GM21360 (cell line): ENCODE measurements at regions not wholly inside any gene's neighbourhood (a gene's known extent, or its start where the extent isn't known, plus 50 kb on each side); places are given as distances from the start of the nearest gene placed in this dataset.

Experiments used
- ATAC-seq: cut with Tn5 transposase; IDR thresholded peaks from one replicate; pipeline ENCODE4 v1.9.1; 2021; ENCODE audit warnings: mild to moderate bottlenecking, moderate library complexity; ENCODE audit not compliant: unreplicated experiment

DNA sequence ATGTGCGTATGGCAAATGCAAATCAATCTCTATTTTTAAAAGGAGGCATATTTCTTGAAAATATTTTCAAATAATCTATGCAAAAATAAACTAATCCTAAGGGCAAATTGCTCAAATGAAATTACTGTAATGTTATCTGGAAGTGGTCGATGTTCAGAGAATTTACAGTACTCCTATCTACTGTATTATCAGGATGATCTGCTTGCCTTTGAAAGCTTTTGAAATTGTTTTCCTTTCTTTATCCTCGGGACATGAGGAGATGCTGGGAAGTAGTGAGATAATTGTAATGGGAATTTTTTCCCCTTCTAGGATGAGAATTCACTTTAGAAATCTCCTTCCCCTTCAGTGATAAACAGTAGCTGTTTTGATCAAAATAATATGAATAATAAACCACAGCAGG is 577.2 kb upstream of the MIR17HG start:
- ATAC-seq = no peak

DNA sequence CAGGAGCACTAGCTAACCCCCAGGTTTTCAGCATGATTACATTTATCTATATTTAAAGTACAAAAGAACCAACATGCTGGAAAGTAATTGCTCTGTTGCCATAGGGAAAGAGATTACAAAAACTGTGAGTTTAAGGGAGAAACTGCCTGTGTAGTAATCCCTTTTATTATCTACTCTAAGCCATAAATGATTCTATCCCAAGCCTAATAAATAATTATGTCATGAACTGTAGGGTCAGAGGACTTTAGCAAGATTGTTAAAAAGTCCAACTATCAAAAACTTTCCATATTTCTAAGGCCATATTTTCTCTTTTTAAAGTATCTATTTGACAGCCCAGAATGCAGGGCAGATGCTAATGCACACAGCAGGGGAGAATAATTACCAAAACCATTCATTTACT is 573.8 kb upstream of the MIR17HG start:
- ATAC-seq = no peak

DNA sequence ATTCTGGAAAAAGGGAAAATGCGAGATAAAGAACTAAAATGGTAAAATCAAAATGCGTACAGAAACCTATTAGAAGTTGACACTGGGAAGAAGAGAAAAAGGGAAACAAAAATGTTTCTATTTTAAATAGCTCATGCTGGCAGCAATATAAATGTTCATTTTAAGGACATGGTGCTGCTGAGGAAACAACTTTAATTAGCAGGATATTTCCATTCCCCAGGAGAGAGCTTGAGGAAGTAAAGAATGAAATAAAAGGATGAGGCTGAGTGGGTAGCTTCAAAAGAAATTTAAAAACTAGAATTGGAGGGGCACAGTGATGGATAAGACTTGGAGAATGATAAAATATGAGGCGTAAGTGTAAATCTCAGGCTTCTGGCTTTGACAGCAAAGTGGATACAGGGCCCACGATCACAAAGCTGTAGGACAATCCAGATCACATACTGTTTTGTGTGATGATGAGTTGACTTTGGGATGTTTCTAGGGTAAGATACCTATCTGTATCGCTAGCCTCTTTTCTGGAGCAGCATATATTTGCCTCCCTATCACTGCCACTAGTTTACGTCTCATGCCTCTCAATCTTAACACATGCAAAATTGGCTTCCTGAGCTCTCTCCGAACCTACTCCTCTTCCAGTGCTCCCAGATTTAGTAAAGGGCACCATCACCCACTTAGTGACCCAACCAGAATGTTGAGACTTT is 571.3 kb upstream of the MIR17HG start:
- ATAC-seq = no peak

DNA sequence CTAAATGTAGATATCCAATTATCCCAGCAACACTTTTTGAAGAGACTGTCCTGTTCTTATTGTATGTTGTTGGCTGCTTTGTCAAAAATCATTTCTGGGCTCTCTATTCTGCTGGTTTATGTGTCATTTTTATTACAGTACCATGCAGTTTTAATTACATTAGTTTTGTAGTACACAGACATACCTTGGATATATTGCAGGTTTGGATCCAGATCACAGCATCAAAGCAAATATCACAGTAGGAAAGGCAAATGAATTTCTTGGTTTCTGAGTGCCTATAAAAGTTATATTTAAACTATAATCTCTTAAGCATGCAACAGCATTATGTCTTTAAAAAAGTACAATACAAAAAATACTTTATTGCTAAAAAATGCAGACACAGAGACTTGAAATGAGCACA is 564.2 kb upstream of the MIR17HG start:
- ATAC-seq = no peak

DNA sequence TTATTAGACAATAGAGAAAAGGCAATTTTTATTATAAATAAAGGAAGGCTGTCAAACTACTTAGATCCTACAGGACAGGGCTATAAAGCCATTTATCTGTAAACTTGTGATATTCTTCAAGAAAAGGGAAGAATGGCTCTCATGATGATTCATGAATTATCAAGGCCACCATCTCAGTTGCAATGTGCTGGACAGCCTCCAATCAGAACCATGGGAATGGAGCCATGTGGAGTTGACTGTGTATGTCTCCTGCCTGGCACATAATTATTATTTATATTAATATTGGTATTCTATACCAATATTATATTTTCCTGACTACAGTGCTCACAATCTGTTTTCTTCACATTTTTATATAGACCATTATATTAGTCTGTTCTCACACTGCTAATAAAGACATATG is 560.5 kb upstream of the MIR17HG start:
- ATAC-seq = no peak

DNA sequence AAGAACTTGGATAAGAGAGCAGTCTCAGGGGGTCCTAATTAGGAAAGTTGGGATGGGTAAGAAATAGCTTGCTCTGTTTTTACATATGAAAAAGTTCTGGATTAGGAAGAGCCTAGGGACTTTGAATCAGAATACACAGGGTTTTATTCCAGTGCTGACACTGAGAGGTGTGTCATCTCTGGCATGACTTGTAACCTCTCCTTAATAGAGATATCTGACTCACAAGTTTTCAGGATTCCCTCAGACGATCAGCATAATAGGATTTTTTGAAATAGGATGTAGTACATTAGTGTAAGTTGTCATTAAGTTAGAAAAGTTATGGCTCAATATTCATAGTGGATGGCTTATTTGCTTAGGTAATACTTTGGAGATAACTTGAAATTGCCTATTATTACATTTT is 555.2 kb upstream of the MIR17HG start:
- no peak for ATAC-seq

DNA sequence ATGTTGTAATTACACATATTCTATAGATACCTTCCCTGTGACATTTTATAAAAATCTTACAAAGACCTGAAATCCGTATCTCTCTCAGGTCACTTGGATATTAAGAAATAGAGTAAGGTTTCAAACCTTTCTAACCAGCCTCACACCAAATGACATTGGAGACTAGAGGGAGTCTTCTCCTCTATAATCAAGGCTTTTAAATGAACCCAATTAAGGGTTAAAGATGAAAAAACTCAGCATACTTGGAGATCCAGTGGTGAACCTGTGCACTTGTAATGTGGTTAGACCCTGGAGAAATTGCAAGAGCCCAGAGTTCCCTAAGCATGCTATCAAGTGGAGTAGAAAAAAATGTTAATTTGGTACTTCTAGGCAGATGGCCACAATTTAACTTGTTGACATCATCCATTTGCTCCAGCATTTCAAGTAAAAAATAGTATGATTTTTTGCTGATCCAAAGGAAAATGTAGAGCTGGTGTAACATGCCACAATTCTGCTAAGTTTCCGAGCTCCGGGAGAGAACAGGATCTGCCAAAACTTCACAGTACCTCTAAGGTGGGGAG is 554.1 kb upstream of the MIR17HG start:
- no peak for ATAC-seq

DNA sequence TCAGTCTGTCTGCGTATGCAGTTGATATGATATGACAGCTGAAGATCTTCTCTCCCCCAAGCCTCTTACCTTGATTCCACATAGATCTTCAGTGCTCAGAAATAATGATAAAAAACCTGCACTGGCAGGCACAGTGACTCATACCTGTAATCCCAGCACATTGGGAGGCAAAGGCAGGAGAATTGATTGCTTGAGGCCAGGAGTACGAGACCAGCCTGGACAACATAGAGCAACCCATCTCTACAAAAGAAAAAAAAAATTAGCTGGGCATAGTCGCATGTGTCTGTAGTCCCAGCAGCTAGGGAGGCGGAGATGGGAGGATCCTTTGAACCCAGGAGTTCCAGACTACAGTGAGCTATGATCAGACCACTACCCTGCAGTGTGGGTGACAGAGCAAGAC is 551.0 kb upstream of the MIR17HG start:
- no peak for ATAC-seq

DNA sequence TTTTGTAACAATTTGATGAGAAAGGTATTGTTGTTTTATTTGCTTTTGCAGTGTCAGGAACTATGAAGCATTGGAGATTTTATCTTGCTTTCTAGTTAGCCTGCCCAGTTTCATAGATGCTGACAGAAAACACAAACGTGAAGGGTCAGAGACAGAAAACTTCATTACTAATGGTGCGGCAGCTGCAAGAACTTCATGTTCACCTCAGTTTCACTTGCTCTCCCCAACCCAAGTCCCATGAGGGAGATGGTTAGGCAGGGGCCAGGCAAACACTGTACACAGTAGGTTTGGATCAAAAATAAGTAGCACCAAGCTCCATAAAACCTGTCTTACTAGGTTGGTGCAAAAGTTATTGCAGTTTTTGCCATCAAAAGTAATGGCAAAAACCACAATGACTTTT is 550.2 kb upstream of the MIR17HG start:
- ATAC-seq = no peak

DNA sequence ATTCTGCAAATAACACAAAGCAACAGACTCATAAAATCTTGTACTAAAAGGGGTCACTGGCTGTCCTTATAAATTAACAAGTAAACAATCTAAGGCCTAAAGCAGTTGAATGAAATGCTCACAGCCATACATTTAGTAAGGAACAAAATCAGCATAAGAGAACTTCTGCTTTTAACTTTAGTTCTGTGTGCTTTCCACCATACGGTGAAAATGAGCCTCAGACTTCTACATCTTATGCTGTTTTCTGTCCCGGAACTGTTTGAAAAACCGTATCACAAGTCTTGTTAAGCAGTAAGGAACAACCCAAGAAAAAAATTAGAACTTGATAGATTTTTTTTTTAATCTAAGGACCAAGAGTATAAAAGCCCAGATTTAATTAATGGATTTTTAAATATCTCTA is 549.1 kb upstream of the MIR17HG start:
- no peak for ATAC-seq

DNA sequence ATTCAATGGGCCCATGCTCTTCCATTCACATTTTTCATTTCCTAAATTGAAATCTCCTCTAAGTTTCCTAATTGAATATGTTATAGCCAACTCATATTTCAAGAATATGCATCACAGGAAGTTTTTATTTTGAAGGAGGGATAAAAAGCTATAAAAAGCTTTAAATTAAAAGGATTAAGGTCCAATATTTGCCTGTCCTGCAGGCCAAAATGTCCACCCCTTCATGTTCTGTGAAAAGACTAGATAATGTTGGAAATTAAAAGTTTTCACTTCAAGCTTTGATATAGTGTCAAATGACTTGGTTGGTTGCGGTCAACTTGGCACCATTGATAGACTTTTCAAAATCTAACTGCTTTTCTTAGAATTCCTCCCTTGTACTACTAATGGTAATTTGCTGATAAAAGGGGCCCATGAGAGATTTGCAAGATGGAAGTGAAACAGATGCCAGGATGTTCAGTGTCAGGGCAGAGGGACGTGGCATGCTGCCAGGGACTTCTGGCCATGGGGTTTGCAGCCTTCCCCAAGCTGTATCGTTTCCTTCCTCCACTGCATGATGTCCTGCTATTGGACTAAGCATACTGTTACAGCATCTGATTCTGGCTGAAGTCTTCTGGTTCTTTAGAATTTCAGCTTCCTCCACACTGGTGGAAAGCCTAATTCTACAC is 547.3 kb upstream of the MIR17HG start:
- no peak for ATAC-seq

DNA sequence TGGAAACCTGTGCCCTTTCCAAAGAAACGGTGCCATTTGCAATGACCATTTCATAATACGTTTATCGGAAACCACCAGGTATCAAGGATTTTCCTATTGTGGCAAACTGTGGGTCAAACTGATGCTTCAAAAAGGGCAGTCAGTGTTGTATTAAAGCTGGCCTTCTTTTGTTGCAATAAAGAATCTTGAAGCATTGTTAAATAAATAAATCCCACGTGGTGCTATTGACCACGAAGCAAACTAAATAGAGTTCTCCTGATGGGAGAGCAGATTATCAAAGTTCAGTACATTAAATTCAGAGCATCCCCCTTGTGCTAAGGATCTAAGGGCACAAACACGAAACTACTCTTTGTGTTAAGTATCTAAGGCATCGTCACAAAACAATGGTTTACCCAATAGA is 545.9 kb upstream of the MIR17HG start:
- ATAC-seq = no peak

DNA sequence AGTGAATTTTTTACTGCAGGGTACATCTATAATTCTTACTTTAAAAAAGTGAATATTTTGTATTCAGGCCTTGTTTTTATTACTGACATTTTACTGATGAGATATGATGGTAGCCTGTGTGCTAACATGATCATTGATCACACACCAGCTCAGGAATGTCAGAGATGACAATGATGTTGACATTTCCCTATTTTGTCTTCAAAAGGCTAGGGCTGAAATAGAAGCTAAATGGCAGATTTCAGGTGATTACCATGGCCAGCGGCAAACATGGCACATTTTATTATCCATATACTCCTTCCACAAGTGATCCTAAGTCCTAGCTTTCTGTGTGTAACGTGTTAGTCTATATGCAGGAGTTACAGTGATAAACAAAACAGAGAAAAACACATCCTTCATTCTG is 544.3 kb upstream of the MIR17HG start:
- no peak for ATAC-seq

DNA sequence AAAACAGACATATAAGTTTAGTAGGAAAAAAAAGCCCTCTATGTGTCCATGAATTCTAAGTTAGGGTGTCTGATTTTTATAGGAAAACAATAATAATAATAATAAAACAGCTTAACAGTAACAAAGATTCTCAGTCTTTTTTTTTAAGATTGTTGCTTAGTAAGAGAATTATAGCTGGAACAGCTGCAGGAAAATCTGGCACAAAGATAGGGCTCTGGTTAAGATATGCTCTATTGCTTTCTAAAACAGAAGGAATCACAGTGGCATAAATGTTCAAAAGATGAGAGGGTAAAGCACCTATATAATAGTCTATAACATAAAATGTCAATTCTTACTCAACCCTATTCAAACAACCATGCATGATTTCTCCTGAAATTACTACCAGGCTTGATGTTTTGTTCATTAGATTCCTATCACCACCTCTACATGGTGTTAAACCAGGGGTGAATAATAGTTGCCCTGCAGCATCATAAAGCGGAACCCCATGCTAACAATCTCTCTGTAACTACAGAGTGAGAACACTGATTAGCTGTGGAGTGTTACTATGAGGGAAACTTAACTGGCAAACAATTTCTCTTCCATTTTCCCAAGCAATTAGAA is 541.4 kb upstream of the MIR17HG start:
- ATAC-seq = no peak

DNA sequence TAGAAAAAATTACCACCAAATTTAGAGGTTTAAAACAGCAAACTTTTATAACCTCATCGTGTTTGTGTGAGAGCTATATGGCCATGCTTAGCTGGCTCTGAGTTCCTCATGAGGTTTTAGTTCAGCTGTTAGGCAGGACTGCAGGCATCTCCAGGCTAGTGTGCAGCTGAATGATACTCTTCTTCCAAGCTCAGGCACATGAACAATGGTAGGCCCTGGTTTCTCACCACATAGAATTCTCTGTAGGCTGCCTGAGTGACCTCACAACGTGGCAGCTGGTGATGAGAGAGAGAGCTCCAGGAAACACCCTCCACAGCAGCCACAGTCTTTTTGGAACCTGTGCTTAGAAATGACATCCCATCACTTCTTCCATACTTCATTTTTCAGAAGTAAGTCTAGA is 540.6 kb upstream of the MIR17HG start:
- no peak for ATAC-seq

DNA sequence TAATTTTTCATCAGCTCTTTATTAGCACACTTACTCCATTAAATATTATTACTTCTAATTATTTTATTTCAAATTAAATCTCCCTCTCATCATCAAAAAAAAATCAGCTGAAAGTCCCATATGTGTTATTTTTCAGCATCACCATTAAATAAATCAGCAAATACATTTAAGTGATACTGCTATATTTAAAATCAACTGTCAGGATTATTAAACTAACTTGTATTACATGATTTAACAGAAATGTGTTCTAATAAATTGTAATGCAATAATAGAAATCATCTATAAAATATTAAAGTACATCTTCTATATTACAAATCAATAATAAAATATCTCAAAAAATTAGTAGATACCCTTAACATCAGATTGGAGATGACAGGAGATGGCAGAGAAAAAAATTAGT is 538.6 kb upstream of the MIR17HG start:
- ATAC-seq = no peak

DNA sequence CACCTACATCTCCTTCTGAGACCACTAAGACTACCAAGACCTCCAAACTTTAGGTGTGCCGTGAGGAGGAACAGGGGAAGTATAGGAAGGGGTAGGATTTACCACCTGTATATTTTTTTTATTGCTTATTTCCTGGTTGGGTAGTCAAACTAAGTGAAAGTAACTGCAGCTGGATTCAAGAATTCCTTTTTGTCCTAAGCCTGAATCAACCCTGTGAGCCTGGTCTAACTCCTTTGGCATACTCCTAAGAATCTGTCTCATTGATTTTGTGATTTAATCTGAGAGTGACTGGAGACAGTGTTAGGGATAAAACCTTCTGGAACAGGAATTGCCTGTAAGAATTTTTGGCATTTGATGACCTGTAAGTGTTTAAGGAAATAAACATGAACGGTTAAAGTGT is 523.5 kb upstream of the MIR17HG start:
- ATAC-seq = no peak

DNA sequence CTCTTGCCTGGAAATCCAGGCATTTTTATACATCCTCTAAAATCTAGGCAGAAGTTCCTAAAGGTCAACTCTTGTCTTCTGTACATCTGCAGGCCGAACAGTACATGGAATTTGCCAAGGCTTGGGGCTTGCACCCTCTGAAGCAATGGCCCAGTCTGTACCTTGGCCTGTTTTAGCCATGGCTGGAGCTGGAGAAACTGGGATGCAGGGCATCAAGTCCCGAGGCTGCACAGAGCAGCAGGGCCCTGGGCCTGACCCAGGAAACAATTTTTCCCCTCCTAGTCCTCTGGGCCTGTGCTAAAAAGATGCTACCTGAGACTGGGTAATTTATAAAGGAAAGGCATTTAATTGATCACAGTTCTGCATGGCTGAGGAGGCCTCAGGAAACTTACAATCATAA is 520.8 kb upstream of the MIR17HG start:
- no peak for ATAC-seq

DNA sequence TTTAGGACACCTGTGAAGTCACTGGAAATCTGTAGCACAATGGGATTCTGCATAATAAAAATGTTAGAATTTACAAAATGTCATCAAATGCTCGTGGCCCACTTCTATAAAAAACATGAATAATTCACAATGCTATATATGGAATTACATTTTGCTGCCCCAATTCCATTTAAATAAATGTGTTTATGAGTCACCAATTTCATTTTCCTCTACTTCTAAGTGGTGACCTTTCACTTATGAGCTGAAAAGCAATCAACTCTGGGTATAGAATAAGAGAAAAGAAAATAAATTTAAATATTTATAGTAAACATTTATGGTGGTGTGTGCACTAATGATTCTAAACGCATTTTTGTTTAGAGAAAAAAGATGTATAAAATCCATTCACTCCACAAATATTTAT is 516.7 kb upstream of the MIR17HG start:
- ATAC-seq = no peak

DNA sequence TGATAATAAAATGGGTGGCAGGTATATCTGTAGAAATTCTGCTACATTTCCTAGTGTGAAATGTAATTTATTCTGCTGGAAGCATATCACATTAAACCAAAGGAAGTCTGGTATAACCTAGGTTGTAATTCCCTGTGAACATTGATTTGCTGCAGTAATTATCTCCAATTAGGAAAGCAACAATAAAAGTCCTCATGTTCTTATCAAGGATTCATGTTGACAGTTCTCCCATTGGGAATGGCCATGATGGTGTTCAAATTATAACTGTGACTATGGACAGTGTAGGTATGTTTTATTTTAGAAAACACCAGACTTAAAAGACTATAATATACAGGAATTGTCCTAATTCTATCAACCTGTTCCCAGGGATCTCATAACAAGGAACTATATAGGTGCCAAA is 513.5 kb upstream of the MIR17HG start:
- ATAC-seq = no peak

DNA sequence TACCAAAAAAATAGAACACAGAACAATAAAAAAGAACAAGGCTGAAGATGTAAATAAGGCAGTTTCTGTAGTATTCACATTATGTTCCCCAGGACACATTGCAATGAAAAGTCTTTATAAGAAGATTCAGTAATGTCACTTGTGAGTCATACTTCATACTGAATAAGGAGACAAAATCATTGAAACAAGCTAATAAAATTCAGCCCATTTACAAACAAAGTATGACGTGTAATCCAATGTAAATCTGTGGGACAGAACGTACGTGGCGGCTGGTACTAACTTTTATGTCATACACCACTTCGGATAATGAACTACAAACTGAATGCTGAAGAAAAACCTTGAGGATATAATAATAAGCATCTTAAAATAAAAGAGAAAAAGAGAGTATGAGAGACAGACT is 512.8 kb upstream of the MIR17HG start:
- ATAC-seq = no peak

DNA sequence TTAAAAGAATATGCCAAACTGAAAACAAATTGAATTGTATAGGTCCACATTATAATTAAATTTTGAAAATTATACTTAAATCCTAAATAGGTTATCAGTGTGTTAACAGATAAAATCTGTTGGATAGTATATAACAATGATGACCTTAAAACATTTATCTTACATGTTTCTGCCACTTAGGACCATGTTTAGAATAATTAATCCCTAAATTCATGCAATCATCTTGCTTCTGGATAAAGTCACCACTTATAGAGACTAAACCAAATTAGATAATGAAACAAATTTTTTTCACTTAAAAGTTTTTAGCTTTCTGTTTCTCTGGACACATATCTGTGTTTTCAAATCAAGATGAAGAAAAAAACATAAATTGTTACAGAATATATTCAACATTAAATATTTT is 511.7 kb upstream of the MIR17HG start:
- ATAC-seq = no peak
